HL-60 (cell line): ENCODE measurements at regions not wholly inside any gene's neighbourhood (a gene's known extent, or its start where the extent isn't known, plus 50 kb on each side); places are given as distances from the start of the nearest gene placed in this dataset.

Source experiments
- DNase-seq, 2 experiments: peaks; one replicate each; pipeline ENCODE4 v3.0.0-alpha.2; 2010 to 2020; ENCODE audit warnings: low read depth in 1 of 2, low spot score in 1 of 2
- H3K27ac ChIP-seq: fragments of 250-450 bp; sonication (Bioruptor Pico); replicated peaks from 2 replicates; pipeline ENCODE4 v1.5.1; 2020; ENCODE audit warnings: mild to moderate bottlenecking, moderate library complexity
- H3K27me3 ChIP-seq: fragments of 250-450 bp; sonication (Bioruptor Pico); 2 replicates; pipeline ENCODE4 v1.5.1; 2021; ENCODE audit warnings: mild to moderate bottlenecking, moderate library complexity; ENCODE audit not compliant: insufficient read depth, poor library complexity, severe bottlenecking
- H3K4me3 ChIP-seq: replicated peaks from 2 replicates; pipeline ENCODE4 v1.5.1; 2011; ENCODE audit warnings: mild to moderate bottlenecking, control low read depth, low read length; ENCODE audit not compliant: insufficient read depth
- CTCF ChIP-seq: IDR thresholded peaks from one replicate; pipeline ENCODE4 v1.5.1; 2011; ENCODE audit warnings: low read length, control low read depth, inconsistent platforms; ENCODE audit not compliant: insufficient read depth
- GABPA ChIP-seq: IDR thresholded peaks from 2 replicates; pipeline ENCODE4 v1.6.1; 2012; ENCODE audit warnings: low read depth
- POLR2AphosphoS5 ChIP-seq: IDR thresholded peaks from 2 replicates; pipeline ENCODE4 v1.6.1; 2012; ENCODE audit warnings: low read depth
- REST ChIP-seq: IDR thresholded peaks from 2 replicates; pipeline ENCODE4 v1.6.1; 2012; ENCODE audit warnings: low read depth; ENCODE audit not compliant: insufficient replicate concordance
- SPI1 ChIP-seq: IDR thresholded peaks from 2 replicates; pipeline ENCODE4 v1.6.1; 2012; ENCODE audit warnings: low read depth, mild to moderate bottlenecking, borderline replicate concordance

GRCh38 chr3:46091046-46091445, 63.8 kb upstream of the XCR1 start:
- H3K27ac ChIP-seq, result peak overlapping the region; percentile 99

GRCh38 chr3:46090161-46090591, 62.9 kb upstream of the XCR1 start:
- no peak for TF ChIP-seq GABPA
- TF ChIP-seq CTCF, result no peak
- TF ChIP-seq POLR2AphosphoS5, result no peak
- no peak for TF ChIP-seq REST
- TF ChIP-seq SPI1, result no peak
- DNase-seq, result no peak
- Histone ChIP-seq H3K27ac (peak overlapping the region; percentile 99), H3K4me3 (no peak overlapping the region), H3K27me3 (no peaks in the 10 kb centered on the region)

More at GRCh38 chr3:46091046-46091445, 63.8 kb upstream of the XCR1 start:
- DNase-seq, result peak in 1 of 2 experiments; percentile 83
- no peak overlapping the region for H3K4me3 ChIP-seq
- TF ChIP-seq SPI1 (peak; percentile 27; the same call in 1 of the 2 replicates), CTCF (no peak), REST (no peak), POLR2AphosphoS5 (peak; percentile 58; the same call in 1 of the 2 replicates)
- H3K27me3 ChIP-seq, result no peaks in the 10 kb centered on the region

- Histone ChIP-seq H3K27me3 (no peaks in the 10 kb centered on the region), H3K4me3 (no peak overlapping the region), H3K27ac (peak overlapping the region; percentile 99)
- TF ChIP-seq CTCF, result no peak
- peak; percentile 68 for TF ChIP-seq REST
- TF ChIP-seq POLR2AphosphoS5, result no peak; the same call in 1 of the 2 replicates
- TF ChIP-seq GABPA, result no peak
- TF ChIP-seq SPI1, result peak; percentile 54; the same call in 1 of the 2 replicates
- peak; percentile 89 to 99 for DNase-seq
Observed at GRCh38 chr3:46089237-46090011, 62.1 kb upstream of the XCR1 start.
